NT2/D1 (cell line): ENCODE measurements at regions not wholly inside any gene's neighbourhood (a gene's known extent, or its start where the extent isn't known, plus 50 kb on each side); places are given as distances from the start of the nearest gene placed in this dataset.

Experiments used
- DNase-seq: peaks from one replicate; pipeline ENCODE4 v3.0.0-alpha.2; 2011; ENCODE audit warnings: low read depth, low spot score
- H3K27me3 ChIP-seq: 2 replicates; pipeline ENCODE4 v1.6.0; 2011; ENCODE audit warnings: mild to moderate bottlenecking; ENCODE audit not compliant: insufficient read length, insufficient read depth
- H3K36me3 ChIP-seq: 2 replicates; pipeline ENCODE4 v1.6.1; 2011; ENCODE audit warnings: mild to moderate bottlenecking, low read length, mixed read lengths; ENCODE audit not compliant: insufficient read depth, insufficient read length
- H3K4me1 ChIP-seq: 2 replicates; pipeline ENCODE4 v1.5.1; 2011; ENCODE audit not compliant: insufficient read depth, insufficient read length
- H3K4me3 ChIP-seq: 2 replicates; pipeline ENCODE4 v1.5.1; 2011; ENCODE audit warnings: low read depth; ENCODE audit not compliant: insufficient read length
- H3K9ac ChIP-seq: 2 replicates; pipeline ENCODE4 v1.6.0; 2011; ENCODE audit warnings: low read depth; ENCODE audit not compliant: insufficient read length
- H3K9me3 ChIP-seq: 2 replicates; pipeline ENCODE4 v1.5.1; 2011; ENCODE audit warnings: mild to moderate bottlenecking, low read length; ENCODE audit not compliant: insufficient read depth
- SUZ12 ChIP-seq: IDR thresholded peaks from 2 replicates; pipeline ENCODE4 v1.6.1; 2011; ENCODE audit not compliant: insufficient read length, insufficient read depth; ENCODE audit errors: extremely low read depth
- YY1 ChIP-seq: IDR thresholded peaks from 2 replicates; pipeline ENCODE4 v1.6.1; 2011; ENCODE audit not compliant: insufficient read length, insufficient read depth
- ZNF274 ChIP-seq: IDR thresholded peaks from 2 replicates; pipeline ENCODE4 v1.6.1; 2011; ENCODE audit warnings: mild to moderate bottlenecking, low read depth, low read length

GRCh38 chr5:173448856-173449255 is 120.6 kb upstream of the STC2 start:
- TF ChIP-seq SUZ12 (no peak), ZNF274 (no peak), YY1 (no peak)

DNA sequence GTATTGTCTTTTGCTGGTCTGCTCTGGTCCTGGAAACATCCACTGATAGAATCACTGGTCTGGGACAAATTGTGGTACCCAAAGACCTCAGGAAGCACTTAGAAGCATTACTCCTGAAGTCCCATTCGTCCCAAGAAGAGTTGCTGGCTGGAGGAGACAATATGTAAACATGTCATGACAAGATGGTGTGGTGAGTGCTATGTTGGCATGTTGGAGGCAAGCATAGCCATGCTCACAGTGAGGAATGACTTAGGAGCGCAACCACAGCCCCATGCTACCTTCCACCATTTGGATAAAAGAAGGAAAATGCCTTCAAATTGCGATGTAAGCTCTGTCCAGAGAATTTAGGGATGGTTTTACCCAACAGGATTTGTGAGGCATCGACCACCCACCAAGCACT is 115.8 kb upstream of the STC2 start:
- Histone ChIP-seq H3K27me3 (no peaks in the 10 kb centered on the region), H3K9ac (no peak overlapping the region), H3K4me1 (no peaks in the 10 kb centered on the region), H3K9me3 (peaks cover 8% of the 10 kb centered on the region; the same call in 1 of the 2 replicates), H3K4me3 (no peak overlapping the region), H3K36me3 (no peaks in the 10 kb centered on the region)
- TF ChIP-seq YY1 (no peak), ZNF274 (no peak), SUZ12 (no peak)
- DNase-seq: no peak

More at GRCh38 chr5:173448856-173449255, 120.6 kb upstream of the STC2 start:
- no peak overlapping the region for H3K4me3 ChIP-seq
- peaks cover 15% of the 10 kb centered on the region; the same call in 1 of the 2 replicates for H3K9me3 ChIP-seq
- no peak overlapping the region for H3K9ac ChIP-seq
- no peaks in the 10 kb centered on the region for H3K4me1 ChIP-seq
- H3K36me3 ChIP-seq: no peaks in the 10 kb centered on the region
- DNase-seq: no peak
- no peaks in the 10 kb centered on the region for H3K27me3 ChIP-seq

- no peaks in the 10 kb centered on the region for H3K36me3 ChIP-seq
- H3K9me3 ChIP-seq: peaks cover 8% of the 10 kb centered on the region; the same call in 1 of the 2 replicates
- no peak overlapping the region for H3K9ac ChIP-seq
- H3K4me1 ChIP-seq: no peaks in the 10 kb centered on the region
- H3K27me3 ChIP-seq: no peaks in the 10 kb centered on the region
- no peak for DNase-seq
- no peak overlapping the region for H3K4me3 ChIP-seq
- TF ChIP-seq ZNF274 (no peak), YY1 (no peak), SUZ12 (no peak)
Observed at GRCh38 chr5:173441053-173441628, 112.9 kb upstream of the STC2 start.

- no peak for TF ChIP-seq SUZ12
- TF ChIP-seq YY1: no peak
- TF ChIP-seq ZNF274: no peak
- Histone ChIP-seq H3K9ac (no peak overlapping the region), H3K4me1 (no peaks in the 10 kb centered on the region), H3K9me3 (peaks cover under 1% of the 10 kb centered on the region; the same call in 1 of the 2 replicates), H3K27me3 (no peaks in the 10 kb centered on the region), H3K4me3 (no peak overlapping the region), H3K36me3 (no peaks in the 10 kb centered on the region)
- no peak for DNase-seq
Observed at GRCh38 chr5:173438951-173439350, 110.7 kb upstream of the STC2 start.

DNA sequence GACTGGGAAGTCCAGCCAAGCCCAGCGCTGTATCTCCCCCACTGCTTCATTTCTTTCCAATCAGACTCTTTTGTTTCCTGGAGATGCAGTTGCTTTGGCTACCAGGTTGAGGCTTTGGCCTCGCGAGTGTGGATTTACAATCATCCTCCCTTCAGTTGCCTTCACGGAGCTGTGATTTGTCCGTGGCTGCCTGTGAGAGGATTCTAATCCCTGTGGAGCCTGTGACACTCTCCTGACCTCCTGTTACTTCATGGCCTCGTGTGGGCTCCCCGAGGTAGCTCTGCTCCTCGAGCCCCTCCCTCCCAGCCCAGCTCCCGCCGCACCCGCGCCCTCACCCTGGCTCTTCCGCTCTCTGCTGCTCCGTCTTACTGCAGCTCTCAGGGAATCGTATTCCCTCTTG is 107.2 kb upstream of the STC2 start:
- TF ChIP-seq SUZ12: no peak
- no peak for TF ChIP-seq YY1
- TF ChIP-seq ZNF274: no peak
- H3K9ac ChIP-seq: no peak overlapping the region
- no peaks in the 10 kb centered on the region for H3K4me1 ChIP-seq
- no peaks in the 10 kb centered on the region for H3K36me3 ChIP-seq
- H3K9me3 ChIP-seq: no peaks in the 10 kb centered on the region
- no peak overlapping the region for H3K4me3 ChIP-seq
- no peak for DNase-seq
- no peaks in the 10 kb centered on the region for H3K27me3 ChIP-seq

DNA sequence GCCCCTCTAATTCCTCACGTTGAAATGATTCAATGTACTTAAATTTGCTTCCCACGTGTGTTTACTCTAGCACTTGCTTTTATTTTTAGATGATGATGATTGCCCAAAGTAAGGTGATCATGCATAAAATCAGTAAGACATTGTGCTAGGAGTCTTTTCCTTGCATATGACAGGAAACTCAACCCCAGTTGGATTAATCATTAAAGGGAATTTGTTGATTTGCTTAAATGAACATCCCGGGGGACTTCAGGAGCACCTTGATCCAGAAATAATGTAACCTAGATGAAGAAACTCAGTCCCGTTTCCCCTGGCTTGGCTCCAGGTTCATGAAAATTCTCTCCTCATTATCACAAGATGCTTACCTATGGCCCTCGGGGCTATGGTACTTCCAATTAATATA is 106.1 kb upstream of the STC2 start:
- Histone ChIP-seq H3K4me3 (no peak overlapping the region), H3K36me3 (no peaks in the 10 kb centered on the region), H3K9me3 (no peaks in the 10 kb centered on the region), H3K9ac (no peak overlapping the region), H3K4me1 (no peaks in the 10 kb centered on the region), H3K27me3 (no peaks in the 10 kb centered on the region)
- DNase-seq: no peak
- no peak for TF ChIP-seq ZNF274
- no peak for TF ChIP-seq YY1
- no peak for TF ChIP-seq SUZ12

DNA sequence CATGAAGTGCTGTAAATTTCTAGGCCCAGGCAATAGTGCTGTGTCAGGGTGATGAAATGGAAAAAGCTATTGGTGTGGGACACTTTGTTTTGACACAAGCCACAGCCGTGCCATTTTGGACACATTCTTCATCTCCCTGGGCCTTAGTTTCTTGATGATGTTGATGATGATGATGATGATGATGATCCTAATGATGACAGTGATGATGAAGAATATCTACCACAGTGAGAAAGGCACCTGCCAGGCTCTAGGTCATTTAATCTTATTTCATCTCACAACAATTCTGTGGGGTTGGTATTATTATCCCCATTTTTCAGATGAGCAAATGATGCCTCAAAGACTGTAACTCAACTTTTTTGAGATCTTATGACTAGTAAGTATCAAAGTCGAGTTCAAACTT is 102.2 kb upstream of the STC2 start:
- Histone ChIP-seq H3K9me3 (no peaks in the 10 kb centered on the region), H3K36me3 (no peaks in the 10 kb centered on the region), H3K4me3 (no peak overlapping the region), H3K9ac (no peak overlapping the region), H3K4me1 (no peaks in the 10 kb centered on the region), H3K27me3 (no peaks in the 10 kb centered on the region)
- TF ChIP-seq YY1 (no peak), ZNF274 (no peak), SUZ12 (no peak)
- no peak for DNase-seq
